ENCODE measurements at regions not wholly inside any gene's neighbourhood (a gene's known extent, or its start where the extent isn't known, plus 50 kb on each side); places are given as distances from the start of the nearest gene placed in this dataset.

DNA sequence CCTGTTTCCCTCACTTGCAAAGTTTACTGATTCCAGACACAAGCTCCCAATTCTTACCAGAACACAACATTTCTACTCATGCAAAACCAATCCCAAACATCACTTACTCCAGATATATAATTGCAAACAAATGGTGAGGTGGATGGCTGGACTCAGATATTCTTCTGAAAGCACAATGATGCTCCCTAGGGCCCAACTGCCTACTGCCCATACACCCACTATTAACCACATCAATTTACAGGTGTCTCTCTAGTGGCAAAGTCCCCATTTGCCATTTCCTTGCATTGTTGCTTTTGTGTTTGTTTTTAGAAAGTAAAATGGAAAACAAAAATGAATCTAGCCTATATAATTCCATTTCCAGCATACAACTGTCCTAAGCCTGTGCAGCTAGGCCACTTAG lies 320.9 kb upstream of the PRDM1 start:
- intact Hi-C loops (cut with micrococcal nuclease): no loop called here

More for the DNA sequence above, 320.9 kb upstream of the PRDM1 start:
- no TSS peak for BruUV-seq (replicated peaks)
- Histone ChIP-seq H4K20me1 (replicated peaks; ENCODE audit: control insufficient read depth, extremely low read depth, insufficient read depth, low read length) (no peaks in the 10 kb centered on the region), H2AFZ (ENCODE audit: low read depth, low read length) (no peak overlapping the region), H3K4me2 (ENCODE audit: insufficient read depth, low read length) (no peak overlapping the region), H3K27ac (ENCODE audit: insufficient read depth, low read depth, low read length) (no peak overlapping the region), H3K4me3 (replicated peaks in 1 of 3; ENCODE audit: insufficient read depth in 1 of 3, low read depth in 1 of 3, low read length in 3 of 3) (no peak overlapping the region), H3K36me3 (ENCODE audit: control insufficient read depth in 2 of 2, extremely low read depth in 1 of 2, insufficient read depth in 2 of 2, low read length in 2 of 2) (no peaks in the 10 kb centered on the region), H3K9me1 (replicated peaks; ENCODE audit: control insufficient read depth, extremely low read depth, insufficient read depth, low read length) (no peaks in the 10 kb centered on the region), H3K27me3 (ENCODE audit: control insufficient read depth in 2 of 2, insufficient read depth in 2 of 2, low read length in 2 of 2) (no peaks in the 10 kb centered on the region), H3K9ac (replicated peaks; ENCODE audit: extremely low read depth, insufficient read depth, low read length) (no peak overlapping the region), H3K4me1 (ENCODE audit: control insufficient read depth, extremely low read depth, insufficient read depth, low read length) (no peaks in the 10 kb centered on the region), H3K79me2 (ENCODE audit: control insufficient read depth, insufficient read depth, low read length) (no peaks in the 10 kb centered on the region), H3K9me3 (replicated peaks; ENCODE audit: control insufficient read depth, insufficient read depth, low read length) (no peaks in the 10 kb centered on the region)
- no peak for DNase-seq (ENCODE audit: low read depth, low spot score)
- no peak for FAIRE-seq
- ChIA-PET POLR2A (no interaction called here), CTCF (no interaction called here)
- dilution Hi-C loops (cut with MboI; ENCODE audit: extremely low pct_ligation_motif_present, low sequenced_read_pairs): no loop called here
- TF ChIP-seq, protein P1, sequence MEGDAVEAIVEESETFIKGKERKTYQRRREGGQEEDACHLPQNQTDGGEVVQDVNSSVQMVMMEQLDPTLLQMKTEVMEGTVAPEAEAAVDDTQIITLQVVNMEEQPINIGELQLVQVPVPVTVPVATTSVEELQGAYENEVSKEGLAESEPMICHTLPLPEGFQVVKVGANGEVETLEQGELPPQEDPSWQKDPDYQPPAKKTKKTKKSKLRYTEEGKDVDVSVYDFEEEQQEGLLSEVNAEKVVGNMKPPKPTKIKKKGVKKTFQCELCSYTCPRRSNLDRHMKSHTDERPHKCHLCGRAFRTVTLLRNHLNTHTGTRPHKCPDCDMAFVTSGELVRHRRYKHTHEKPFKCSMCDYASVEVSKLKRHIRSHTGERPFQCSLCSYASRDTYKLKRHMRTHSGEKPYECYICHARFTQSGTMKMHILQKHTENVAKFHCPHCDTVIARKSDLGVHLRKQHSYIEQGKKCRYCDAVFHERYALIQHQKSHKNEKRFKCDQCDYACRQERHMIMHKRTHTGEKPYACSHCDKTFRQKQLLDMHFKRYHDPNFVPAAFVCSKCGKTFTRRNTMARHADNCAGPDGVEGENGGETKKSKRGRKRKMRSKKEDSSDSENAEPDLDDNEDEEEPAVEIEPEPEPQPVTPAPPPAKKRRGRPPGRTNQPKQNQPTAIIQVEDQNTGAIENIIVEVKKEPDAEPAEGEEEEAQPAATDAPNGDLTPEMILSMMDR (IDR thresholded peaks at IDR 0.05; ENCODE audit: extremely low read depth in 1 of 2, insufficient read depth in 1 of 2, low read depth in 1 of 2, low read length in 2 of 2): no peak
- TF ChIP-seq POLR2AphosphoS5 (IDR thresholded peaks at IDR 0.05; ENCODE audit: insufficient read depth, low read depth, low read length): no peak
- no peak for TF ChIP-seq GATA2 (IDR thresholded peaks at IDR 0.05; ENCODE audit: insufficient read depth, insufficient read length, low read depth, low read length)
- no peak for TF ChIP-seq EZH2 (IDR thresholded peaks at IDR 0.05; ENCODE audit: borderline replicate concordance, low read depth, low read length, severe bottlenecking)
- TF ChIP-seq FOS (IDR thresholded peaks at IDR 0.05; ENCODE audit: borderline replicate concordance, insufficient read depth, low read length): no peak
- no peak for TF ChIP-seq POLR2A (IDR thresholded peaks at IDR 0.05; ENCODE audit: low read depth, low read length)
- TF ChIP-seq JUN (IDR thresholded peaks at IDR 0.05; ENCODE audit: borderline replicate concordance, insufficient read depth, insufficient read length, low read depth): no peak
- TF ChIP-seq MYC (IDR thresholded peaks at IDR 0.05; ENCODE audit: low read depth, low read length): no peak
- TF ChIP-seq, protein P2, sequence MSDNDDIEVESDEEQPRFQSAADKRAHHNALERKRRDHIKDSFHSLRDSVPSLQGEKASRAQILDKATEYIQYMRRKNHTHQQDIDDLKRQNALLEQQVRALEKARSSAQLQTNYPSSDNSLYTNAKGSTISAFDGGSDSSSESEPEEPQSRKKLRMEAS (IDR thresholded peaks at IDR 0.05; ENCODE audit: insufficient read depth, insufficient read length): no peak
